HG02588 (cell line): ENCODE measurements at regions not wholly inside any gene's neighbourhood (a gene's known extent, or its start where the extent isn't known, plus 50 kb on each side); places are given as distances from the start of the nearest gene placed in this dataset.

Experiments used
- ATAC-seq: cut with Tn5 transposase; IDR thresholded peaks from one replicate; pipeline ENCODE4 v1.9.1; 2021; ENCODE audit warnings: mild to moderate bottlenecking, moderate library complexity; ENCODE audit not compliant: unreplicated experiment

- ATAC-seq = no peak
These were observed 334.6 kb upstream of the MPDZ start for GRCh38 chr9:13614060-13614459.

- no peak for ATAC-seq
These were observed 333.8 kb upstream of the MPDZ start for GRCh38 chr9:13613296-13613695.

- ATAC-seq = no peak
These were observed 329.0 kb upstream of the MPDZ start for GRCh38 chr9:13608451-13608850.

GRCh38 chr9:13607481-13608441, 328.3 kb upstream of the MPDZ start:
- ATAC-seq = no peak

- ATAC-seq = no peak
These were observed 327.1 kb upstream of the MPDZ start for GRCh38 chr9:13606586-13606985.

- ATAC-seq = no peak
These were observed 324.4 kb upstream of the MPDZ start for GRCh38 chr9:13603921-13604320.

GRCh38 chr9:13598738-13599137, 319.2 kb upstream of the MPDZ start:
- ATAC-seq = no peak

- ATAC-seq = no peak
These were observed 317.9 kb upstream of the MPDZ start for GRCh38 chr9:13597427-13597826.

GRCh38 chr9:13597004-13597403, 317.5 kb upstream of the MPDZ start:
- no peak for ATAC-seq

GRCh38 chr9:13596383-13596970, 317.0 kb upstream of the MPDZ start:
- ATAC-seq = no peak

- no peak for ATAC-seq
These were observed 311.5 kb upstream of the MPDZ start for GRCh38 chr9:13590996-13591395.

GRCh38 chr9:13589034-13589737, 309.7 kb upstream of the MPDZ start:
- no peak for ATAC-seq

- no peak for ATAC-seq
These were observed 308.9 kb upstream of the MPDZ start for GRCh38 chr9:13588151-13589033.

GRCh38 chr9:13587571-13587970, 308.1 kb upstream of the MPDZ start:
- no peak for ATAC-seq

GRCh38 chr9:13586587-13587374, 307.3 kb upstream of the MPDZ start:
- ATAC-seq = no peak

- ATAC-seq = no peak
These were observed 301.3 kb upstream of the MPDZ start for GRCh38 chr9:13580760-13581159.

GRCh38 chr9:13580131-13580530, 300.6 kb upstream of the MPDZ start:
- ATAC-seq = no peak

GRCh38 chr9:13576101-13576500, 296.6 kb upstream of the MPDZ start:
- no peak for ATAC-seq

GRCh38 chr9:13575558-13575957, 296.1 kb upstream of the MPDZ start:
- no peak for ATAC-seq
